ENCODE measurements at regions not wholly inside any gene's neighbourhood (a gene's known extent, or its start where the extent isn't known, plus 50 kb on each side); places are given as distances from the start of the nearest gene placed in this dataset.
"Not testable (repeated sequence)": the region's sequence is repeated elsewhere in the genome, so short reads cannot be mapped to it uniquely, and the experiment has no call there.

DNA sequence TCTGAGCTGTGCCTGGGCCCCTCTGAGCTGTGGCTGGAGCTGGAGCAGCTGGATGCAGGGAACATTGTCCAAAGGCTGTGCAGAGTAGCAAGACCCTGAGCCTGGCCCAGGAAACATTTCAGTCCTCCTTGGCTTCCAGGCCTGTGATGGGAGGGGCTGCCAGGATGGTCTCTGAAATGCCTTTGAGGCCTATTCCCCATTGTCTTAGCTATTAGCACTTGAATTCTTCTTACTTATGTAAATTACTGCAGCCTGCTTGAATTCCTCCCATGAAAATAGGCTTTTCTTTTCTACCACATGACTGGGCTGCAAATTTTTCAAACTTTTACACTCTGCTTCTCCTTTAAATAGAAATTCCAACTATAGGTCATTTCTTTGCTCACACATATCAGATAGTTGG lies 349.8 kb upstream of the KLHL4 start:
- no peaks in the 10 kb centered on the region for H3K4me1 ChIP-seq (ENCODE audit: control insufficient read depth, insufficient read depth, low read length)
- no peaks in the 10 kb centered on the region for H3K9me3 ChIP-seq (ENCODE audit: control insufficient read depth, insufficient read depth, low read depth, low read length)
- DNase-seq (ENCODE audit: low read depth, low spot score) (no peak), ATAC-seq (no peak)
- ChIA-PET CTCF (no interaction called here), POLR2A (no interaction called here)
- no peak overlapping the region for H3K27ac ChIP-seq (ENCODE audit: low read length)
- BruUV-seq (replicated peaks), result no TSS peak
- no peak for TF ChIP-seq SIN3A (IDR thresholded peaks at IDR 0.05; ENCODE audit: borderline replicate concordance, insufficient read depth, low read depth, low read length)
- TF ChIP-seq TCF7L2 (IDR thresholded peaks at IDR 0.05; ENCODE audit: low read depth, low read length), result no peak
- H3K4me3 ChIP-seq (ENCODE audit: low read depth in 2 of 2, low read length in 2 of 2), result no peak overlapping the region
- in situ Hi-C loops (cut with HindIII; ENCODE audit: low pct_unique_long_range_greater_than_20kb, low sequenced_read_pairs), result no loop called here
- intact Hi-C loops (cut with micrococcal nuclease; ENCODE audit: unreplicated experiment), result no loop called here
- no peaks in the 10 kb centered on the region for H3K27me3 ChIP-seq (ENCODE audit: control insufficient read depth, insufficient read depth, low read length)
- H3K36me3 ChIP-seq (ENCODE audit: control insufficient read depth, insufficient read depth, low read length), result no peaks in the 10 kb centered on the region

GRCh38 chrX:87178009-87178408 lies 339.6 kb upstream of the KLHL4 start:
- H3K27me3 ChIP-seq (ENCODE audit: control insufficient read depth, insufficient read depth, low read length); H3K4me1 ChIP-seq (ENCODE audit: control insufficient read depth, insufficient read depth, low read length); in situ Hi-C loops (cut with HindIII; ENCODE audit: low pct_unique_long_range_greater_than_20kb, low sequenced_read_pairs); POLR2A ChIA-PET; CTCF ChIA-PET; H3K36me3 ChIP-seq (ENCODE audit: control insufficient read depth, insufficient read depth, low read length); BruUV-seq (replicated peaks); intact Hi-C loops (cut with micrococcal nuclease; ENCODE audit: unreplicated experiment); H3K4me3 ChIP-seq (ENCODE audit: low read depth in 2 of 2, low read length in 2 of 2); DNase-seq (ENCODE audit: low read depth, low spot score); H3K27ac ChIP-seq (ENCODE audit: low read length); ATAC-seq; H3K9me3 ChIP-seq (ENCODE audit: control insufficient read depth, insufficient read depth, low read depth, low read length): not testable (repeated sequence)

Measured in Panc1 (cell line).